NCI-H146 treated with DMSO at 0.1 percent for 48 hours (cell line): ENCODE measurements at regions not wholly inside any gene's neighbourhood (a gene's known extent, or its start where the extent isn't known, plus 50 kb on each side); places are given as distances from the start of the nearest gene placed in this dataset.

Experiments
- DNase-seq: peaks from one replicate; lab custom pipeline; 2025; ENCODE audit not compliant: unreplicated experiment; lab: John Stamatoyannopoulos, UW

DNA sequence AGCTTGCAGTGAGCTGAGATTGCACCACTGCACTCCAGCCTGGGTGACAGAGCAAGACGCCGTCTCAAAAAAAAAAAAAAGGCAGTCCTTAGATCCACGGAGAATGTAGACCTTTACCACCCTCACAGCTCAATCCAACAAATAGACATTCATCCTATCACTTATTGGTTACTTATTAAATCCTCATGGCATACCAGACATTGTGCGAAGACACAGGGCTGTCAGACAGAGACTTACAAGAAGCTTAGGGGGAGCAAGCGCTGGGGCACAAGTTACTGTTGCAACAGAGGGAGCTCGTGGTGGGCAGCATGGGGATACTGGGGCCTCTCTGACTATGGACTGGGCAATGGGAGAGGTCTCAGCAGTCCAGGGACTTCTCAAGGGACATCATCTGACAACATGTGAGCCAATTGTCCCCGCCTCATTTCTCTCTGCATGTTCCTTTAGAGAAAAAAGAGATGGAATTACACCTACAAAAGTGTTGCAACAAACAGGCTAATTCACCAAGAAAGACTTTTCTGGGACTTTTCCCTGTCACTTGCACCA lies 82.8 kb upstream of the TNS3 start:
- no peak for DNase-seq

DNA sequence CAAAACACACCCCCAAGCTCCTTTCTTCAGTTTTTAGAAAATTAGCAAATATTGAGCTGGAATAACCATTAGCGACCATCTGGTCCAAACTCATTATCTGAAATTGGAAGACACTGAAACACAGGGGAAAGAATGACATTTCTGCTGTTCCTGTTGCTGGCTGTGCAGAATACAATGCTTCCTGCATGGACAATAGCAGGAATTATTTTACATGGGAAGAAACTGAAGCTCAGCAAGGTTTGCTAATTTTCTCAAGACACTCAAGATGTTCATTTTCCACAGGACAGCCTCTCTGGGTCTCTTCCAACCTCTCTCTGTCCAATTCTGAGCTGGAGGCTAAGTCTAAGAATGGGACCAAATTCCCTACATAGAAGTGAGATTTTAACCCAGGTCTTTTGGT lies 81.9 kb upstream of the TNS3 start:
- DNase-seq, result no peak

DNA sequence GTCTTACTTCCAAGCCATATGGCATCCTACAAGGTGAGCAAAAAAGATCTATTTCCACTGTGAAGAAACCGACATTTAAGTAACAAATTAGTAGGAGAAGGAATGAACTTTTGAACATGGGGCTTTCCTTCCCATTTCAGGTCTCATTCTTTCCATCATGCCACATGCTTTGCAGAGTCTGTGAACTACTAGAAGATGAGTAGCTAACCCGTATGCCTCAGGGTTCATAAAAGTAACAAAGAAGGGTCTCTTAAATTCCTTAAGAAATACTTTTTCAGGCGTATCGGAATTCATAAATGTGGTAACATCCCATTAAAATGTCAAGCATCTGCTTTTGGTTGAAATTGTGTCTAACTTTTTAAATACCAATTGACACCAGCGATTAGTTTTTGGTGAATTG lies 81.3 kb upstream of the TNS3 start:
- no peak for DNase-seq

DNA sequence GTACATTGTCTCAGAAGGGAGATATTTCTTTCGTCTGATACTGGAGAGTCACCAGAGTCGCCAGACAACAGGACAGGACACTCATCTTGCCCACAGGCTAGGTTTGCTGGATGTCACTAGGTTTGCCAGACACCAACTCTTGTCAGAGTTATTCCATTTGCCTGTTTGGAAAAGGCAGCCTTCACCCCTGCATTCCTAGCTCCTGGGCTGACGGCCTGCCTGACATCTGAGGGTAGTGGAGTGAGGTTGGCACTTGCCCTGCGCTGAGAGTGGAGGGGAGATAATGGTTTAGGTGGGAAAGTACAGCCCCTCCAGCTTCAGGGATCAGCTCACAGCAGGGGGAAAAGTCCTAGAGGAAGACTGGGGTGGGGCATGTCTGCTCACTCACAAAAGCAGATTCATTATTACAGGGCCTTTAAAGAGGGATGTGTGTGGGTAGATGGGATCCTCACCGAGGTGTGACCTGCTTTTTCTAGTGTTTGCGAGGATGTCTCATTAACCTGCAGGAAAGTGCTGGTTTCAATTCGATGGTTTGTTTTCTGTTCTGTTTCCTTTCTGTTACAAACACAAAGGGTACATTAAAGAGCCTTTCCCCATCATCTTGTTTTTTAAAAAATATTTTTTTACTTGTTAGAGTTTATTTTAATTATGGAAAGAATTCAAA lies 79.3 kb upstream of the TNS3 start:
- DNase-seq, result no peak

DNA sequence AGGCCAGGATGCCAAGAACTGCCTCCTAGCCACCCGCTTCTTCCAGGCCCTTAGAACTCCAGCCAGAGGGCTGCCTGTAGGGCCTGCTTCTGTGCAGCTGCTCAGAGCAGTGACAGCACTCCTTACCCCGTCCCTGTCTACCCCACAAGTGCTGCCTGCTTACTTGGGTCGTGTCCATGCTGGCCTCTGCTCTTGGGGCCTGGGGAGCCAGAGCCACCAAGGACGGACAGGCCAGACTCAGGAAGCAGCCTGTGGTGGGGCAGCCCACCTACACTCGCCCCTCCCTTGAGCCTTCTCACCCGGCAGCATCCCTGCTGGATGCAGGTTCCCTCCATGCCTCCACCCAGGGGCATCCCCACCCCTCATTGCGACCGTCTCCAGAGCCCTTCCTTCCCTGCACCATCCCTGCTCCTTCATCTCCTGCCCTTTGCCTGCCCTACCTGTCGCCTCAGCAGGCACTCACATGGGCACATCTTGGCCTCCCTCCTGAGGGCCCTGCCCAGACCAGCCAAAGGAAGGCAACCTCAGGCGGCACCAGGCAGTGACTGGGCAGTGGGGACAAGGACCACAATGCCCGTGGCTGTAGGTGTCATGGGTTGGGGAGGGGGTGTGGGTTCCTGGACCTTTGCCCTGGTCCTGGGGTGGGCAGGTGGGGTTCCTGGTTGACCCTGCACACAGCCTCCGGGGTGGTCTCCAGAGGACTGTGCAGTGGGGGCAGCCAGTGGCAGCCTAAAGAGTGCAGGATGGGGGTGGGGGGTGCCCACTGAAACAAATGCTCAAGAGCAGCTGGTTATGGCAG lies 78.0 kb upstream of the TNS3 start:
- DNase-seq, result no peak

DNA sequence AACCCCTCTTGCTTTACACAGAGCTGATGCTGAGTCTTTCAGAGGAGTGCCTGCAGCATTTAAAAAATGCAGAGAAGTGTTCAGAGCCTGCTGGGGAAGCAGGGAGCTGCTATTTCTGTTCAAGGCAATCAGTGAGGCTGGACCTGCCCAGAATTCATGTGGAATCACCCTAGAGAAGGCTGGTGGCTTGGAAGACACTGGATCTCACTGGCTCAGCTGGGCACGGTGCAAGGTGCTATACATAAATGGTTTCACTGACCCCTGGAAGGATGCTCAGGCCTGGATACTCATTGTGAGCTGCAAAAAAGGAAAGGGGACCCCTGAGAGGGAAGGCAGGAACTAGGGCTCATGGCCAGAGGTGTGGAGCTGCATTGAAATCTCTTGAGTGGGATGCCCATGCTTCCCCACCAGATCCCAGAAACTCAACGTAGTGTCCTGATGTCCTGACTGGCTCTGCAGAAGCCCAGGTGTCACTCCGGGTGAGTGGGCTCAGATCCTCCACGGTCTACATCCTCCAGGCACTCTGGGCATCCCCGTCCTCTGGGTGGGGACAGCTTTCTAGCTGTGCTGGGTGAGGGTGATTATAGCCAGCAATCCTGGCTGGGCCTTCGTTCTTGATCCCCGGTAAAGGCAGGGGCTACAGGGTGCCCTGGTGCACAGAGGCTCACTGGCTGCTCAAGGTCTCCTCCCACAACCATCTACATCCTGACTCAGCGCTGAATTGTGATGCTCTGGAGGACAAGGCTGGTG lies 77.2 kb upstream of the TNS3 start:
- DNase-seq, result no peak

DNA sequence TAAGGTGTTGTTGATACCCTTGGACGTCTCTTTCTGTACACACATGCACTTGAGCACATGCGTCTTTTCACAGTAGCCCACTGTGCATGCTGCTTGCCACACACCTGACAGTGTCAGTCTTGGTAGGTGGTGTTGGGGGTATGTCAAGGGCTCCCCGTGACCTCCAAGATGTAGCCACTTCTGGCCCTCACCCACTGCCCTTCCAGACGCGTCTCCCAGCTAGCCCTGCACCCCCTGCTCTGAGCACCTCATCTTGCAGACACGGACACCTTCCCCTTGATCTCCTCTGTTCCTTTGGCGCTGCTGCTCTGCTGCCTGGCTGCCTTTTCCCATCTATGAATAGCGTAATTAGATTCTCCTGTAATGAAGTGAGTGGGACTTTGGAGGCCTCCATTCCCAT lies 75.2 kb upstream of the TNS3 start:
- no peak for DNase-seq

DNA sequence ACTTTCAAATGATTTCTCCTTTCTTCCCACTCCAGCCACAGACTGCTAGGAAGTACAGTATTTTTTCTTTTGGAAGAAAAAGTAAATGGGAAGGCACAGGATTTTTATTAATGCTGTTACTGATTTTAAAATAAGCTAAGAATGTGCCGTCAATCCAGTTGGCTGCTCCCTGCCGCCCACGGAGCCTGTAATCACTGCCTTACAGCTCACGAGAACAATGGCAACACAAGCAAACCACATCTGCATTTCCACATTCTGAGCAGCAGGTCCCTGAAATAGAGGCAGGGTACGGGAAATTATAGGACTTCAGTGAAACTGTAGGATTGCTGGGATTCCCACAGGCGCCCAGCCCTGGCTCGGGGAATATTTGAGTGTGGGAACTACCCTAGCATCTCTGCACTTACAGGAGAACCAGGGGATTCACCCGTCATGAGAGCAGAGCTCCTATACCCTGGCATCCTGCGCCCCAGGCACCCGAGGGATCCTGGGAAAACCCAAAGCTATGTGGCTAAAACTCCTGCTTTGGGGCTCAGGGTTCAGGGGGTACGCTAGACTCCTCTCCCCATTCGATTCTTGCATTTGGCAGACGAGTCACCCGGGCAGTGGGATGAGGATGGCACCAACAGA lies 72.9 kb upstream of the TNS3 start:
- DNase-seq, result no peak

DNA sequence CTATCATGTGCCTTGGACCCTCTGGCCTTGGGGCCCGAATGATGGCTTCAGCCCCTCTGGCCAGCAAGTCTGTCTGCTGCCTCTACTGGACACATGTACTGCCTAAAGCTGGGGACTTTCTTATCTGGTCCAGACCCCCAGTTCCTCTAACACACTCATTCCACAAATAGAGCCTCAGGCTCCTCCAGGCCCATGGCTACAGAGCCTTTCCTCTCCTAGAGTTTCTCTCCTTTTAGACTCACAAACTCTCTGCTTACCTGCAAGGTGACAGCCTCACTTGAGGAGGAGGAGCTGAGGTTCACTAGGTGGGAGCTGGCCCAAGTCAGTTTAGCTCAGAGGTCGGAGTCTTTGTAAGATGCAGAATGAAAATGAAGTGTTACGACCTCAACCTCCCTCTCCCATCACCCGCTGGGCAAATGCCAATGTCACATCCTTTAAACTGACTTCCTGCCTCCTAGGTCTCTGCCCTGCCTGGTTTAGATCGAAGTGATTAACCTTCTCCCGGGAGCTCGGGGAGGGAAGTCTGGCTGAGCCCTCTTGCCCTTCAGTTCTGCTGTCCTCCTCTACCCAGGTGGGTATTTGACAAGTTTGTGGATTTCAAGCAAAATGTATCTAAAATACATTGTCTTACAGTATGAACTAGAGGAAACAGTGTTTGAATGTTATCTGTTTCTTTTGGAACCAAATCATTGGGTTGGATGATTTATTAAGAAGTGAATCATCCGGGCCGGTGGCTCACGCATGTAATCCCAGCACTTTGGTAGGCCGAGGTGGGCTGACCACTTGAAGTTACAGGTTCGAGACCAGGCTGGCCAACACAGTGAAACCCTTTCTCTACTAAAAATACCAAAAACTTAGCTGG lies 71.9 kb upstream of the TNS3 start:
- DNase-seq, result no peak

DNA sequence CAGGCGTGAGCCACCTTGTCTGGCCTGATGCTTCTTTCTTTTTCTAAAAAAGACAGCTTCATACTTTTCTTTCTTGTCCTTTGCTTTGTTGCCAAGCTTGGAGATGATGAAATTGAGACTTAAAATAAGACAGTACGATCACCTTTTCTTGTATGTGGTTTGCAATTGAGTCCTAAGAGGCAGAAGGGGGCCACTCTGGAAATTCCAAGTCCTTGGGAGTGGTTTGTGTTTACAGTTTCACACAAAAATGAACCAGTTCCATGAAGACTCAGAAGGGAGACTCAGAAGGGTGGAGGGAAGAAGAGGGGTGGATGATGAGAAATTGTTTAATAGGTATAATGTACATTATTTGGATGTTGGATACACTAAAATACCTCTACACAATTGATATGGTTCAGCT lies 70.7 kb upstream of the TNS3 start:
- DNase-seq, result no peak

DNA sequence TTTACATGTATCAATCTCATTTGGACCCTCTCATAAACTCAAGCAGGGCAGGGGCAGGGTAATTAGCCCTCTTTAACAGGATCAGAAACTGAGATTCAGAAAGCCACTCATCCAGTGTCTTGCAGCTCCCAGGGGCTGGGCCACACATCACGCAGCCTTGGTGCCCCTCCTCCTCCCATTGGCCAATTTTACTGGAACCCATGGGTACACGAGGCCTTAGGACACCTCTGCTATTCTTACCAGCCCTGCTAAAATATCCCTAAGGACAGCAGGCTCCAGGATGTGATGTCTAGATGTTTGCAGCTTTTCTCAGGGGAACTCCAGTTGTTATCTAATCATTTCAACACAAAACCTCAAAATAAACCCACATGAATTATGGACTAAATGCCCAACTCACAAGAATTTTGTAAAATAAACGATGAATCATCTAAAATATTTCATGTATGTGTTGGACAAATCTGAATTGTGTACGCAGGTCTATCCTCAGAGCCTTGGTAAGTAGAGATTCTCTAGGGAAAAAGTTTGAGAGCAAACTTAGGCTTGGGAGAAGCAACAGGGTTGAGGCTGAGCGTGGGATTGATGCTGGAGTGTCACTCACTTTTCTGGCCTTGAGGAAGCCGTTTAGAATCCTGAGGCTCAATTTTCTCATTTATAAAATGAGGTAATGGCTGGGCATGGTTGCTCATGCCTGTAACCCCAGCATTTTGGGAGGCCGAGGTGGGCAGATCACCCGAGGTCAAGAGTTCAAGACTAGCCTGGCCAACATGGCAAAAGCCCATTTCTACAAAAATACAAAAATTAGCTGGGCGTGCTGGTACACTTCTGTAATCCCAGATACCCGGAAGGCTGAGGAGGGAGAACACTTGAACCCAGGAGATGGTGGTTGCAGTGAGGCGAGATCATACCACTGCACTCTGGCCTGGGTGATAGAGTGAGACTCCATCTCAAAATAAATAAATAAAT lies 69.7 kb upstream of the TNS3 start:
- no peak for DNase-seq

DNA sequence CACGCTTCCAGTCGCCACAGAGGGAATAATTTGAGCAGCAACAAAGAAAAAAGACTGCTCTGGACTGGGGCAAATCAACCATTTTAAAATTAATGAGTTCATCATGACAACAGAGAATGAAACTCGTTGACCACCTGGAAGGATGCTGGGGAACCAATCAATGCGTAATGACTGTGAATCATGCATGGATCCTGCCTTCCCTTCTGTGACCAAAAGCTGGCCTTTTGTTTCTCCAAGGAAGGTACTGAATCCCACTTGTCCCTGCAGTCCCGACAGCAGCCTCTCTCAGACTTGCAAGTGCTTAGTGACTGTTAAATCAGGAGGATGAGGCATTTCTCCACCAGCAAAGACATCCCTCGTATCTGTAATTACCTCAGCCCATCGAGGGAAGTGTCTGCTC lies 68.0 kb upstream of the TNS3 start:
- DNase-seq, result no peak

DNA sequence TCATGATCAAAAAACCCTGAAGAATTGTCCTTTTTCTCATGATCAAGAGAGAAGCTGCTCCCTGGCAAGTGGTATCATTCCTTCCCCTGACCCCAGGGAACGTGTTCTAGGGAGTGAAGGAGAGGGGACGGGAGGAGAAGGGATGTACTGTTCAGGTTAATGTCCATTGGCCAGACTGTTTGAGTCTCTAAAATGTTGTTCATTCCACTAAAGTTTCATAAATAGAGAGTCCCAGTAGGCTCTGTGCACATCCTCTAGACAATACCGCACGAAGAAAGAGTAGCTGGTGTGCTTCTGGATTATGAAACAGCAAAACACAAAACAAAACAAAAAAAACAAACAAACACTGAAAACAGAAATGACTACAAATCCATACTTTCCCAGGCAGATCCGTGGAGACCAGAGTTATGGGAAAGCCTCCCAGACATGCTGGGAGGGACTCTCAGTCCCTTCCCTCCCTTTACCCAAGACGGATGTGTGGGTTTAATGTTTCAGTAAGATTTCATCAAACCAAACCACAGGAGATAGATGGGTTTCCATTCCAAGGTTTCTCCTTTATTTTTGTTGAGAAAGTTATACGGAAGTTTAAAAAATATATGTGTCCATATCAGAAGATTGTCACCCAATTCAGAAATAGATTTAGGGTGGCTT lies 66.5 kb upstream of the TNS3 start:
- DNase-seq, result no peak

DNA sequence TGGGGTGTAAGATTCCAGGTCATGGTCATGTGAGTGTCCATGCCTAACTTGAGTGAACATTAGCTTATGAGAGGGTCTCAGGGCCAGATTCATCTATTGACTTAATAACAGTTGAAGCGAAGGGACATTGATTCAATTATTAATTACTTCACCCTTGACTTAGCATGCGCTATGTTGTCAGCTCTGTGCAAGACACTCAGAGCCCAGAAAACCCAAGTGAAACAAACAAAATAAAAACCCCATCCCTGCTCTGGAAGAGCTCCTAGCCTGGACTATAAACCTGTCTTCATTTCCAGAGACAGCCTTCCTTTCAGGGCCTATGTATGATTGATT lies 66.0 kb upstream of the TNS3 start:
- DNase-seq, result no peak

DNA sequence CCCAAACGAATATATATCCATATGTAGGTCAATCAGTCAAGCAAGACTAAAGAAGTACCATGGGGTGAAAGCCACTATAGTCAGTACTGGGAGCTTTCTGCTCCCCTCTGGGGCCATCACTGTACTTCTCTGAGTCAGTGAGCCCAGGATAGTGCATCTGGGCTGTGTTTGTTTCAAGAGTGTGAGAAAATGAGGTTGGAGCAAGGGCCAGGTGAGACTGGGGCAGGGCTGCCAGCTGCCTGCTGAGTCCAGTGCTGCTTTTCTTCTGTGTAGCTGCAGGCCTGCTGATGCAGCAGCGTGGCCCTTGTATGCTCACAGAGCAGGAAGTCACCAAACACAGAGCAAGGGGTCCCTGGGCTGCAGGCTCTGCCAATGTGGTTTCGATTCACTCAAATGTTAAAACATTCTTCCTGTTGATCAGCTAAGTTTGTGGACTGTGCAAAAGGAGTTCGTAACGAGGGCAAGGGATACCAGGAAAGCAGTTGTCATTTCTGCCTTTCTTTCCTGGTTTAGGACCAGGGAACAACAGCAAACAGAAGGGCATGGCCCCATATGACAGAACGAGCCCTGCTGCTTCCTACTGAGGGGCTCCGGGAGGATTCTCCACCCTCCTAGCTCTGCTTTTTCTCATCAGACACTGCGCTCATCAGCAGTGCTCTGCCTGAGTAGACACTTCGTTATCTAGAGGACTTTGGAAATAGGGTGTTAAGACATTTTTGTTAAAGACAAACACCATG lies 65.4 kb upstream of the TNS3 start:
- peak; percentile 10 for DNase-seq

DNA sequence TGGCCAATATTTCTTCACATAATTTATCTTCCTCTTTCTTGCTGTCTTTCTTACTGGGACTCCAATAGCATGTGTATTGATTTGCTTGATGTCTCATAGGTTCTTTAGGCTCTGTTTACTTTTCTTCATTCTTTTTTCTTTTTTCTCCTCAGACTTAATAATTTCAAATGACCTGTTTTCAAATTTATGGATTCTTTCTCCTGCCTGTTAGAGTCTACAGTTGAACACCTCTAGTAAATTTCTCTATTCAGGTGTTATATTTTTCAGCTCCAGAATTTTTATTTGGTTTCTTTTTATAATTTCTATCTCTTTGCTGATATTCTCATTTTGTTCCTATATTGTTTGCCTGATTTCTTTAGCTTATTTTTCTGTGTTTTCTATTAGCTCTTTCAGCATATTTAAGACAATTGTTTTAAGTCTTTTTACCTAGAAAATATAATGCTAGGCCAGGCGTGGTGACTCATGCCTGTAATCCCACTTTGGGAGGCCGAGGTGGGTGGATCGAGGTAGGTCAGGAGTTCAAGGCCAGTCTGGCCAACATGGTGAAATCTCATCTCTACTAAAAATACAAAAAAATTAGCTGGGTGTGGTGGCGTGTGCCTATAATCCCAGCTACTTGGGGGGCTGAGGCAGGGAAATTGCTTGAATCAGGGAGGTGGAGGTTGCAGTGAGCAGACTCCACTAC lies 61.9 kb upstream of the TNS3 start:
- DNase-seq, result no peak

DNA sequence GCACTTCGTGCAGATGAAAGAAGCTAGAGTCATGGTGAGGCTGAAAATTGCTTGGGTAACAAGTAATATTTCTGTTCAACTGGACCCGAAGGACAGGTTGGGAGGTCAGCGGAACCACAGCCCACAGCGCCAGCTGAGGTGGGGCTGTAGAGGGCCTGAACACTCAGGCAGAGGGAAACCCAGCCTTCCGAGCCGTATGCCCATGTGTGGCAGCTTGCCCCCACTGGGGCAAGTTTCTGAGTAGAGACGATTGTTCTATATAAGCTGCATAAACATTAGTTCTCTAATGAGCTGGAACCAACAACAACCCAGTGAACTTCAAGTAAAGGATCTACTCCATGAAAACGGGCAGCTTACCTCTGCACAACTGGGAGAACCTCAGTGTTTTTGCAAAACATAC lies 58.4 kb upstream of the TNS3 start:
- no peak for DNase-seq
